Esophagus squamous epithelium (tissue), 4 donors: ENCODE measurements at regions not wholly inside any gene's neighbourhood (a gene's known extent, or its start where the extent isn't known, plus 50 kb on each side); places are given as distances from the start of the nearest gene placed in this dataset.

Experiments used
- CTCF ChIP-seq, 6 experiments: fragments of 450-650 bp in 4 of 6; fragments of 200-600 bp in 2 of 6; sonication (generic) in 2 of 6; IDR thresholded peaks; one replicate each; pipeline ENCODE4 v1.5.1; 2016 to 2019; ENCODE audit warnings: antibody characterized with exemption in 6 of 6, mild to moderate bottlenecking in 4 of 6, moderate library complexity in 4 of 6
- POLR2A ChIP-seq, 4 donors: fragments of 450-650 bp; IDR thresholded peaks; one replicate each; pipeline ENCODE4 v1.6.1; 2017; ENCODE audit warnings: antibody characterized with exemption in 4 of 4, mild to moderate bottlenecking in 4 of 4, moderate library complexity in 3 of 4

- TF ChIP-seq CTCF (IDR thresholded peaks at IDR 0.05) (no peak), POLR2A (IDR thresholded peaks at IDR 0.05) (no peak)
These were observed 289.7 kb downstream of the SHOX start for GRCh38 chrX:920234-920799.
